NAMALWA (cell line): ENCODE measurements at regions not wholly inside any gene's neighbourhood (a gene's known extent, or its start where the extent isn't known, plus 50 kb on each side); places are given as distances from the start of the nearest gene placed in this dataset.
"Not testable (repeated sequence)": the region's sequence is repeated elsewhere in the genome, so short reads cannot be mapped to it uniquely, and the experiment has no call there.

Source experiments
- DNase-seq: peaks from one replicate; pipeline ENCODE4 v3.0.0-alpha.2; 2015; ENCODE audit warnings: low spot score

DNA sequence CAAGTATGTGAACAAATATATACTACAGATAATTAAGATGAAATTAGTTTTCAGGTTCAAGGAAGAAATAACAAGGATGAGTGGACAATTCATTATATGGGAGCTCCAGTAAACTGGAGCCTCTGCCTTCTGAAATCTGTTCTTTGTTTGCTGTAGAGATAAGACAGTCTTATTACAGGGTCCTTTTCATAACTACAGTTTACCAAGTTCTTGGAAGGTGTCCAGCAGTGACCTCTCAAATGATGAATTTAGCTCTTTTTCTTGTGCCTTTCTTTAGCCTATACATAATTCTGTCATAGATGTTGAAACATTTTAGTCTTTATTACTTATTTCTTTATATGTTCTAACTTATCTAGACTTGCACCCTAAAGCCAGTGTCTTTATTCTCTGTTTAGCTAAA, 89.7 kb upstream of the GBE1 start:
- DNase-seq = no peak

DNA sequence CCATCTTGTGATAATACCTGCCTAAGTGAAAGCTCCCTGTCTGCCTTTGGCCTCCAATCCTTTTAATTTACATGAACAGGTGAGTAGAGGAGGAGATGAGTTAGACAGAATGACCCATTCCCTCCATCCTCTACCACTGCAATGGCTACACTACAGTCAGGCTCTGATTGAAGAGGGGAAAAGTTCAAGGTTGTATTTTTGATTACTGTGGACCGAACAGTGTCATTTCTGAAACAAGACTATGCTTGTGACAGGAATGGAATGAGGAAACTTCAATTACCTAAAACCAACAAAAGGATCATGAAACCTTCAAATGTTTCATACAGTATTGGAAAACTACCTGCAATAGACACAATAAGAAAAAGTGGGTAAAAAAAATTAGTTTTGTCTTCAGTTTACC, 85.5 kb upstream of the GBE1 start:
- DNase-seq = no peak

DNA sequence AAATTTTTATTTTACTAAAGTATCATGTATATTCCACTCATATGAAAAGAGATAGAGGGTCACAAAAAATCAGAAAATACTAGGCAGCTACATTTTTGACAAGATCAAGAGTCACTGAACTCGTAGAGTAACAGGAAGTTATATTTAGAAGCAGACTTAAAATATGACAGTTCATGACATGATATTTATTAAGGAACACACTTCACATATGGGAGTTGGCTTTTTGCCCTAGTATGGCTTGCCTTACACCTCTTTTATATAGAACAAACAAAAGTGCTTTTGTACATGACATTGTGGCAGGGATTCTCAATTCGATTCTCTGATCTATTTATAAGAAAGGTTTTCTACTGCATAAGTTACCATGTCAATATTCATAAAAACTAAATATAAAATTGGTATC, 80.1 kb upstream of the GBE1 start:
- DNase-seq = no peak

DNA sequence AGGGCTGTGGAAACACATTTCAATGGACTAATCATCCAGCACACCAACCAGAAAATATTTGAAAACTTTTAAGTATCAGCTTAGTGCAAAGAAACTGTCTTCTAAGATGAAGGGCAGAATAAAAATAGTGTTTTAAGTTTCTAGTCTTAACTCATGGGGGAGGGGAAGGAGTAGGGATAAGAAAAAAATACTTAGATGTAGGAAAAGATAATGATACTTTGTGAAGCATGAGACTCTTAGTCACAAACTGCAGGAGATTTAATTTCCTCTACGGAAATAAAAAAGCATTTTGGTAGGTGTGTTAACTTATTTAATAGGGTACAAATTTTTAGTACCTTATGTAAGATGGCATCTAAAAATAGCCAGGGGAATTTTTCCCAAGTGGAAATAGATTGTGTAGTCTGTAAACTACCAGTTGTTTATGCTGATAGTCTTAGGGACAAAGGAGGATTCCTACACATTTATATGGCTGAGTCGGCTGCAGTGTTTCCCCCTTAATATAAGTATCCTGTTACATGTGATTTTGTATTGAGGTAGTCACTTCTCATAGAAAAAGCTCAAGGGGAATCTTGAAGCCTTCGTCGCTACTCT, 78.2 kb upstream of the GBE1 start:
- DNase-seq = no peak

DNA sequence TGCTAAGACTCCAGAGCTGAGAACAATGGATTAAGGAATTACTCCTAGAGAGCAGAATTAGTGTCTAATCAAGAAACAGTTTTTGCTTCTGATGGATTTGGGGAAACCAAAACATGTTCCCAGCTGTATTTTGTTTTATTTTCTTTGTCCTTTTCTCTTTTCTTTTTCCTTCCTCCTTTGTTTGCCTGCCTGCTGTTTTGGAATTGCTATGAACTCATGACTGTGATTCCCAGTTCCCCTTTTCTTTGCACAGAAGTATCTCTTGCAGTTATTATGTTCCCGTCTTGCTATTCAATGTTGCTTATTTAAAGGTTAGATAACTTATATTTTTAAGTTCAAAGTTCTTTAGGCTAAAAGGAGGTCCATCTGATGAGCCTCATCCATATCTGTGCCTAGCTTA, 77.0 kb upstream of the GBE1 start:
- no peak for DNase-seq

DNA sequence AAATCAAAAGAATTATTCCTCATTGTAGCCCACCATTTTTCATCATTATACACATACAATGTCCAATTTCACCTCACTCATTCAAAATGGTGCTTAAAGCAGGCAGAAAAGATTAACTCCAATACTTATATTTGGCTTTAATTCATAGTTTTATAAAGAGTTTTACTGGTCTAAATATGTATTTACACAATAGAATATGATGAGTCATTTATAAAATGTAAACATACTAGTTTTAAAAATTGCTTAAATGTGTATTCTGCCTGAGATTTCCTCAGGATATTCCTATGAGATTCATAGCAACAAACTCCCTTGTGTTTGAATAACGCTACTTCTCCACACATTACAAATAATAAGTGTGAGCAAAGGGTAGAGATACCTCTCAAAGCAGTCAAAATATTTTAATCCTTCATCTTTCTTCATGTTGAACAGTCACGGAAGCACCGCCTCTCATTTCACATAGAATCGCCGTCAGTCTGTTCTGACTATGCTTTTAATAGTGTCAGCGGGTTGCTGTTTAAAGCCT, 75.7 kb upstream of the GBE1 start:
- no peak for DNase-seq

DNA sequence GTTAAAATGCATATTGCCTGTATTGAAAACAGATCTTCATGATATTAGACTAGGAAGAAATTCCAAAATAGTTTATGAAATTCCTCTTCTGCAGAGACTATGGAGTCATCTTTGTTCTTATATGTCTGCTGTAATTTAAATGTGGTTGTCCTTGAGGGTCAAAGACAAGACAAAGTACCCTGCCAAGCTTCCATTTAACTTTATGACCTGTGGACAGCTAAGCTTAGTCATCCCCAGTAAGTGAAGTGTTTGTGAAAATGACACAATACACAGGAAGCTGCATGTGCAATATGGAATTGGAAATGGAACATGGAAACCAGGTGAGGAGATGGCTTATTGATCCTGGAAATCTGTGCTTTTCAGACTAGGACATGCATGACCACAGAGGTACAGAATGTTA, 68.5 kb upstream of the GBE1 start:
- DNase-seq = no peak

DNA sequence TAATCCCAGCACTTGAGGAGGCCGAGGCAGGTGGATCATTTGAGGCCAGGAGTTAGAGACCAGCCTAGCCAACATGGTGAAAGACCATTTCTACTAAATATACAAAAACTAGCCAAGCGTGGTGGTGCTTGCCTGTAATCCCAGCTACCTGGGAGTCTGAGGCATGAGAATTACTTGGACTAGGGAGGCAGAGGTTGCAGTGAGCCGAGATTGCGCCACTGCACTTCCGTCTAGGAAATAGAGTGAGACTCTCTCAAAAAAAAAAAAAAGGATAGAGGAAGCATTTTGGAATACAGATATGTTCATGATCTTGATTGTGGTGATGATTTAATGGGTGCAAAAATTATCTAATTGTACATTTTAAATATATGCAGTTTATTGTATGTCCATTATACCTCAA, 67.8 kb upstream of the GBE1 start:
- not testable (repeated sequence) for DNase-seq

DNA sequence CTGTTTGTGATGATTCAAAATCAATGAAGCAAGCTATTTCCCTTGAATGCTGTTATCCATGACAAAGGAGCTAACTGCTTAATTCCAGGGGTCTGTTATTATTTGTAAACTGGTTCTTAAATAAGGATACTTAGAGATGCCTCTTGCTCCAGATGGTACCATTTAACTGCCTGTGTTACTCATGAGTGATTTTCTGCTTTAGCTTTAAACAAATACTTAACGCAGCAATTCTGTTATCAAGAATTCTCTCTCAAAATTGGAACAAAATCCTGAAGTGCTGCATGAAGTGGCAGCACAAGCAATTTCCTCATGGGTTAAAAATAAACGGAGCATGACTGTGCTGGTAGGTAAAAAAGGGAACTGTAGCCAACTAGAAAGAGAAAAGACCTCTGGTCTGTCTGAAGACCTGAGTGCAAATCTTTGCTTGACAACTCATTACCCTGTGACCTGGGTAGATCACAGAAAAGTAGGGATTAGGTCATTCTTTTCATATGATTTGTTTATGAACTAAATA, 62.5 kb upstream of the GBE1 start:
- peak; percentile 44 for DNase-seq

DNA sequence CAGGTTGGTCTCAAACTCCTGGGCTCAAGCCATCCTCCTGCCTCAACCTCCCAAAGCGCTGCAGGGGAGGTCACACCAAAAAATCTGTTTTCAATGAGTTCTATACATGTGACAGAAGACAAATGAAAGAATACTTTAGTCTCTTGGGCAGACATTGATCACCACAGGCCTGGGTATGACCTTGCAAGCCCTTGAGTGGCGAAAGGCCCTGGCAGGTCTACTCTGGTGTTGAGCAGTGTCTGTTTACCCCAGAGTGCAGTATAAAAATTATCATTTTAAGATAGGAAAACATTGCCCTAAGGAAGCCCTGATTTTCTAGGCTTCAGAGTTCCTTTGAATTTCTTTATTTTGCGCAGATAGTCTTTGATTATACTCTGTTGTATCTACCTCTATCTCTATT, 61.6 kb upstream of the GBE1 start:
- no peak for DNase-seq

DNA sequence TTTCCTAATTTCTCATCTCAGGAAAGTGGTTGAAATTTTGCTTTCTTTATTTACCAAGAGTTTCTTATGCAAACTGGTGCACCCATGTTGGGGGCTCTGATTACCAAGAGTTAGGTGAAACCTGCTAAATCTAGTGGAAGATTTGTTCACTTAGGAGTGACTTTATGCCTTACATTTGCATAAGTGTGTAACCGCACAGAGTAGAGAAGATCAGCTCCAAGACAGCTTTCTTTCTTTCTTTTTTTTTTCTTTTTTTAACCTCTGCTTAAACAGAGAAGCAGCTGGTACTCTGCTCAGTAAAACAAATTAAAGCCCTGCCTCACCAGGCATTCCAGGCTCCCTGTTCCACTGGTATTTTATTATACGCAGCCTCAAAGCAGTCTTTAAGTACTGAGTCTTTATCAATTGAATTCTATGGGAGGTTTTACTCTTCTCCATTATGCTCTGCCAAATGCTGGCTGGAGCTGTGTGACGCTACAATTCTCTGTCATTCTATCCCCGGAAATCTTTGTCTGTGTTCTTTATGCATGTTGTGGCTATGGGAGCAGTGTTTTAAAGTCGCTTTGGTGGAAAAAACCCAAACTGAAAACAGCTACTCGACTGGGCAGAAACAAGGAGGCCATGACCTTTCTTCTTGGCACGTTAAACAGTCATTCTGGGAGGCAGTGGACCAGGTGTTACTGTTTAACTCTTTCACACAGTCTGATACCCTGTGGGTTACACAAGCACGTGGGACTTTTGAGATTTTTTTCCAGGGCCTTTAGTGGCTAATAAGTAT, 55.2 kb upstream of the GBE1 start:
- peak; percentile 43 for DNase-seq

DNA sequence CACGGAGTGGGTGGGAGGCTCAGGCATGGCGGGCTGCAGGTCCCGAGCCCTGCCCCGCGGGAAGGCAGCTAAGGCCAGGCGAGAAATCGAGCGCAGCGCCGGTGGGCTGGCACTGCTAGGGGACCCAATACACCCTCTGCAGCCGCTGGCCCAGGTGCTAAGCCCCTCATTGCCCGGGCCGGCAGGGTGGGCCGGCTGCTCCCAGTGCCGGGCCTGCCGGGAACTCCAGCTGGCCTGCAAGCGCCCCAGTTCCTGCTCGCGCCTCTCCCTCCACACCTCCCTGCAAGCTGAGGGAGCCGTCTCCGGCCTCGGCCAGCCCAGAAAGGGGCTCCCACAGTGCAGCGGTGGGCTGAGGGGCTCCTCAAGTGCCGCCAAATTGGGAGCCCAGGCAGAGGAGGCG, 50.7 kb upstream of the GBE1 start:
- not testable (repeated sequence) for DNase-seq
